Cardiac fibroblast (primary cell): ENCODE measurements at regions not wholly inside any gene's neighbourhood (a gene's known extent, or its start where the extent isn't known, plus 50 kb on each side); places are given as distances from the start of the nearest gene placed in this dataset.

Experiments used
- DNase-seq, 2 donors: peaks; one replicate each; pipeline versions ENCODE4 v3.0.0 to v3.0.0-alpha.2; 2010; ENCODE audit warnings: low read depth in 2 of 2
- H3K4me3 ChIP-seq, 2 donors: replicated peaks in 1 of 2; 1 replicate in 1 of 2; 2 replicates in 1 of 2; pipeline ENCODE4 v1.5.1; 2011; ENCODE audit warnings: low read depth in 2 of 2, low read length in 2 of 2, mild to moderate bottlenecking in 2 of 2, moderate library complexity in 1 of 2
- TF ChIP-seq, protein P1 (sequence below): IDR thresholded peaks from one replicate; pipeline ENCODE4 v1.5.1; 2011; ENCODE audit warnings: low read depth, mild to moderate bottlenecking, low read length, inconsistent platforms

DNA sequence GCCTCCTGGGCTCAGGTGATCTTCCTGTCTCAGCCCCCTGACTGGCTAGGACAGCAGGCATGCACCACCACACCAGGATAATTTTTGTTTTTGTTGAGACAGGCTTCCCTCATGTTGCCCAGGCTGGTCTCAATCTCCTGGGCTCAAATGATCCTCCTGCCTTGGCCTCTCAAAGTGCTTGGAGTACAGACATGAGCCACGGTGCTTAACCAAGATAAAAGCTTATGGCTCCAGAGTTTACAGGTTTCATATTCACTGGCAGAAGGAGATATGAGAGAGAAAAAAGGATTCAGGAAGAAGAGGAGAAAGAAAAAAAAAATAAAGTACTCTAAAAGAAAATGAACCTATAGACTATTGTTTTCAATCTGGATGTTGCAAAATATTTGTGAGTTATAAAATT lies 748.8 kb upstream of the NCAM2 start:
- TF ChIP-seq, protein P1, sequence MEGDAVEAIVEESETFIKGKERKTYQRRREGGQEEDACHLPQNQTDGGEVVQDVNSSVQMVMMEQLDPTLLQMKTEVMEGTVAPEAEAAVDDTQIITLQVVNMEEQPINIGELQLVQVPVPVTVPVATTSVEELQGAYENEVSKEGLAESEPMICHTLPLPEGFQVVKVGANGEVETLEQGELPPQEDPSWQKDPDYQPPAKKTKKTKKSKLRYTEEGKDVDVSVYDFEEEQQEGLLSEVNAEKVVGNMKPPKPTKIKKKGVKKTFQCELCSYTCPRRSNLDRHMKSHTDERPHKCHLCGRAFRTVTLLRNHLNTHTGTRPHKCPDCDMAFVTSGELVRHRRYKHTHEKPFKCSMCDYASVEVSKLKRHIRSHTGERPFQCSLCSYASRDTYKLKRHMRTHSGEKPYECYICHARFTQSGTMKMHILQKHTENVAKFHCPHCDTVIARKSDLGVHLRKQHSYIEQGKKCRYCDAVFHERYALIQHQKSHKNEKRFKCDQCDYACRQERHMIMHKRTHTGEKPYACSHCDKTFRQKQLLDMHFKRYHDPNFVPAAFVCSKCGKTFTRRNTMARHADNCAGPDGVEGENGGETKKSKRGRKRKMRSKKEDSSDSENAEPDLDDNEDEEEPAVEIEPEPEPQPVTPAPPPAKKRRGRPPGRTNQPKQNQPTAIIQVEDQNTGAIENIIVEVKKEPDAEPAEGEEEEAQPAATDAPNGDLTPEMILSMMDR, result no peak
- DNase-seq, result no peak
- H3K4me3 ChIP-seq, result no peak overlapping the region

DNA sequence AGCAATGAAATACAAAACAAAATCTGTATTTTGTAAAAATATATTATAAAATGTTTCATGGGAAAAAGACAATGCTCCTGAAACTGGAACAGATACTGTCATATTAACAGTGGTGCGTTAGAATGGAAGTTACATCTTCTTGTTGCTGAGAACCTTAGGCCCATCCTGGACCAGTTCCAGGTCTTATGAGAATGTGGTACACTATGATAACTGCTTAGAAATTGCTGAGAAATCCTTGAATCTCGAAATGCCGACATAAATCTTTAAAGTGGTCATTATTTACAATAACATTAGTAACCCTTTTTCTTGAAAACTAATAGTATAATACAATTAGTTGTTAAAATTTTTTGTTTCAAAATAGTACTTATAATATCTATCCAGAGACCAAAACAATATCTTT lies 747.9 kb upstream of the NCAM2 start:
- no peak for DNase-seq
- TF ChIP-seq, protein P1, result no peak

DNA sequence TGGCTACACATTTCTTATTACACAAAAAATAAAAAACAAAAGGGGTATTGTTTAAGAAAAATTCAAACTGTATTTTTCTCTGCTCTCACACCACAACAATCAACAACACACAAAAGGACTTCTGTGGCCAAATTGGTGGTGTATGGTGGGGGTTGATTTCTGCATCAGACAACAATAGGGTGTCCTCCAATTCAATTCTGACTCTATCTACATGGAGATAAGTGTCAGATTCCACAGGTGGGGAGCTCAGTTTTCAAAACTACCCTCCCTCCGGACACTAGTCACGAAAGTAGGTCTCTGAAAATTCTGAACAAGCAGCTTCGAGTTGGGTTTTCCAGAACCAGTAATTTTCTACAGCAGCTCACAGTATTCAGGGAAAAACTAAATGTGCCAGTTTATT lies 744.9 kb upstream of the NCAM2 start:
- DNase-seq, result no peak
- TF ChIP-seq, protein P1, result no peak
- H3K4me3 ChIP-seq, result no peak overlapping the region

More for the DNA sequence above, 747.9 kb upstream of the NCAM2 start:
- H3K4me3 ChIP-seq, result no peak overlapping the region

- no peak overlapping the region for H3K4me3 ChIP-seq
- DNase-seq, result no peak
- TF ChIP-seq, protein P1, result no peak
Observed at GRCh38 chr21:20254964-20255363, 743.2 kb upstream of the NCAM2 start.

DNA sequence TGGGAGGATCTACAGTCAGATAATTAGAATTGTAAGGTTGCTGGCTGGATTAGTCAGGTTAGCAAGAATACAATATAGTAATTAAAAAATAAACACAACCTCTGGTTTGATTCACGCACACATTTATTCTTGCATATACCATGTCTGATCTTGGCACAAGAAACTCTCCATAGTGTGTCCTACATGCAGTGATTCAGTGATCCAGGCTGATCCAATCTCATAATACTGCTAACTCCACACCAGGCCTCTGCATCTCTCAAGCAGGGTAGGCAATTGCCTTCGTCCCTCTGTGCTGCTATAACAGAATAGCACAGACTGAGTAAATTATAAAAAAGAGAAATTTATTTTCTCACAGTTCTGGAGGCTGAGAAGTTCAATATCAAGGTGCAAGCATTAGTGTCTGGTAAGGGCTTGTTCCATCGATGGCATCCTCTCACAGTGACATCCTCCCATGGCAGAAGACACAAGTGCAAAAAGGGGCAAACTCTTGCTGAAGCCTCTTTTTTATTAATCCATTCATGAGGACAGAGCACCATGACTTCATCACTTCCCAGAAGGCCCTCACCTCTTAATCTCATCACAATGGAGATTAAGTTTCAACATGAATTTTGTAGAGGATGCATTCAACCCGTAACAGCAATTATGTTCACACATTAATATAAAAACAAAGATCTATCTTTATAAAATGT lies 741.0 kb upstream of the NCAM2 start:
- no peak for DNase-seq
- TF ChIP-seq, protein P1, result no peak
- no peak overlapping the region for H3K4me3 ChIP-seq

GRCh38 chr21:20258542-20258941 lies 739.7 kb upstream of the NCAM2 start:
- no peak for DNase-seq
- H3K4me3 ChIP-seq, result no peak overlapping the region
- TF ChIP-seq, protein P1, result no peak
